WTC11 (cell line): ENCODE measurements at regions not wholly inside any gene's neighbourhood (a gene's known extent, or its start where the extent isn't known, plus 50 kb on each side); places are given as distances from the start of the nearest gene placed in this dataset.
A peak's percentile ranks its signal among the peaks of the same experiment; 100 is the strongest.
"Not testable (repeated sequence)": the region's sequence is repeated elsewhere in the genome, so short reads cannot be mapped to it uniquely, and the experiment has no call there.

ENCODE experiments used
- ATAC-seq: fragments of 200-7000 bp; cut with Tn5 transposase; 2 replicates; pipeline ENCODE4 v1.10.0; 2021; ENCODE audit warnings: mild to moderate bottlenecking, moderate library complexity
- CTCF ChIA-PET: fragments of 300-600 bp; sonication (Branson Sonifier 250); formaldehyde crosslinking; loops from one replicate; lab custom pipeline; 2021; ENCODE audit warnings: antibody characterized with exemption; lab: Charles Lee
- POLR2A ChIA-PET: fragments of 350-600 bp; sonication (Branson Sonifier 250); formaldehyde crosslinking; loops from one replicate; lab custom pipeline; 2021; ENCODE audit warnings: antibody characterized with exemption; lab: Charles Lee
- DNase-seq: peaks from one replicate; pipeline ENCODE4 v3.0.0; 2021; ENCODE audit warnings: low spot score
- H3K27ac Mint-ChIP-seq: 2 replicates; pipeline ENCODE4 v1.8.0; 2021; ENCODE audit warnings: mixed read lengths
- H3K27me3 Mint-ChIP-seq: 2 replicates; pipeline ENCODE4 v1.8.0; 2021; ENCODE audit warnings: low read depth, mild to moderate bottlenecking, moderate library complexity, mixed read lengths
- H3K36me3 Mint-ChIP-seq: 2 replicates; pipeline ENCODE4 v1.8.0; 2021; ENCODE audit warnings: mixed read lengths
- H3K4me1 Mint-ChIP-seq: 2 replicates; pipeline ENCODE4 v1.8.0; 2022; ENCODE audit warnings: mixed read lengths
- H3K4me3 Mint-ChIP-seq: 2 replicates; pipeline ENCODE4 v1.8.0; 2021; ENCODE audit warnings: mild to moderate bottlenecking, moderate library complexity, mixed read lengths
- H3K9me3 Mint-ChIP-seq: 2 replicates; pipeline ENCODE4 v1.8.0; 2021; ENCODE audit warnings: mixed read lengths
- CBFB ChIP-seq: sonication (generic); formaldehyde crosslinking; IDR thresholded peaks from 2 replicates; pipeline ENCODE4 v1.8.1; 2022; ENCODE audit warnings: mild to moderate bottlenecking, low read depth, missing genetic modification reagents
- CREB1 ChIP-seq: sonication (generic); formaldehyde crosslinking; IDR thresholded peaks from 2 replicates; pipeline ENCODE4 v1.8.0; 2023; ENCODE audit warnings: mild to moderate bottlenecking, missing genetic modification reagents
- CTCF ChIP-seq: fragments of 200-600 bp; IDR thresholded peaks from 2 replicates; pipeline ENCODE4 v1.8.0; 2022; ENCODE audit warnings: antibody characterized with exemption
- ELF4 ChIP-seq: sonication (generic); formaldehyde crosslinking; IDR thresholded peaks from 2 replicates; pipeline ENCODE4 v1.8.1; 2022; ENCODE audit warnings: low read depth, mild to moderate bottlenecking, moderate library complexity, missing genetic modification reagents
- EMX1 ChIP-seq: fragments of 250-450 bp; sonication (Bioruptor Pico); IDR thresholded peaks from 2 replicates; pipeline ENCODE4 v1.8.0; 2021; ENCODE audit warnings: mild to moderate bottlenecking
- ESRRA ChIP-seq: sonication (generic); formaldehyde crosslinking; IDR thresholded peaks from 2 replicates; pipeline ENCODE4 v1.8.1; 2022; ENCODE audit warnings: mild to moderate bottlenecking, missing genetic modification reagents, borderline replicate concordance
- ETV6 ChIP-seq: sonication (generic); formaldehyde crosslinking; IDR thresholded peaks from 2 replicates; pipeline ENCODE4 v1.8.1; 2022; ENCODE audit warnings: mild to moderate bottlenecking, missing genetic modification reagents
- FOXJ3 ChIP-seq: sonication (generic); formaldehyde crosslinking; IDR thresholded peaks from 2 replicates; pipeline ENCODE4 v1.9.0; 2021; ENCODE audit warnings: missing genetic modification reagents, mild to moderate bottlenecking, borderline replicate concordance
- FOXK1 ChIP-seq: sonication (generic); formaldehyde crosslinking; IDR thresholded peaks from 2 replicates; pipeline ENCODE4 v1.8.0; 2022; ENCODE audit warnings: mild to moderate bottlenecking, moderate library complexity, missing genetic modification reagents
- MYBL2 ChIP-seq: sonication (generic); formaldehyde crosslinking; IDR thresholded peaks from 2 replicates; pipeline ENCODE4 v1.8.1; 2023; ENCODE audit warnings: mild to moderate bottlenecking, moderate library complexity, missing genetic modification reagents
- NR2C2 ChIP-seq: sonication (generic); formaldehyde crosslinking; IDR thresholded peaks from 2 replicates; pipeline ENCODE4 v1.8.0; 2022; ENCODE audit warnings: mild to moderate bottlenecking, missing genetic modification reagents
- PREB ChIP-seq: sonication (generic); formaldehyde crosslinking; IDR thresholded peaks from 2 replicates; pipeline ENCODE4 v1.8.1; 2022; ENCODE audit warnings: mild to moderate bottlenecking, missing genetic modification reagents, moderate library complexity, borderline replicate concordance
- RELA ChIP-seq: sonication (generic); formaldehyde crosslinking; IDR thresholded peaks from 2 replicates; pipeline ENCODE4 v1.8.1; 2022; ENCODE audit warnings: missing genetic modification reagents, mild to moderate bottlenecking, borderline replicate concordance
- SMAD3 ChIP-seq: sonication (generic); formaldehyde crosslinking; IDR thresholded peaks from 2 replicates; pipeline ENCODE4 v1.8.0; 2022; ENCODE audit warnings: missing genetic modification reagents, mild to moderate bottlenecking, borderline replicate concordance
- SMAD4 ChIP-seq: sonication (generic); formaldehyde crosslinking; IDR thresholded peaks from 2 replicates; pipeline ENCODE4 v1.8.0; 2022; ENCODE audit warnings: mild to moderate bottlenecking, missing genetic modification reagents
- TCF7 ChIP-seq: sonication (generic); formaldehyde crosslinking; IDR thresholded peaks from 2 replicates; pipeline ENCODE4 v1.8.0; 2022; ENCODE audit warnings: mild to moderate bottlenecking, low read depth, missing genetic modification reagents, moderate library complexity
- TP53 ChIP-seq: sonication (generic); formaldehyde crosslinking; IDR thresholded peaks from 2 replicates; pipeline ENCODE4 v1.8.1; 2023; ENCODE audit warnings: mild to moderate bottlenecking, missing genetic modification reagents
- USF1 ChIP-seq: sonication (generic); formaldehyde crosslinking; IDR thresholded peaks from 2 replicates; pipeline ENCODE4 v1.8.0; 2022; ENCODE audit warnings: mild to moderate bottlenecking, missing genetic modification reagents
- ZBTB21 ChIP-seq: sonication (generic); formaldehyde crosslinking; IDR thresholded peaks from 2 replicates; pipeline ENCODE4 v1.8.1; 2023; ENCODE audit warnings: mild to moderate bottlenecking, missing genetic modification reagents, borderline replicate concordance
- TF ChIP-seq, protein P1 (sequence below): sonication (generic); formaldehyde crosslinking; conservative IDR thresholded peaks from 2 replicates; pipeline ENCODE4 v1.8.1; 2023; ENCODE audit warnings: mild to moderate bottlenecking, low read depth, missing genetic modification reagents, moderate library complexity
- TF ChIP-seq, protein P2 (sequence below): sonication (generic); formaldehyde crosslinking; IDR thresholded peaks from 2 replicates; pipeline ENCODE4 v1.8.0; 2022; ENCODE audit warnings: mild to moderate bottlenecking, missing genetic modification reagents

- no peak for ATAC-seq
- TF ChIP-seq CBFB, result no peak
- no peak for TF ChIP-seq ESRRA (CRISPR knock-in tag)
- TF ChIP-seq SMAD4 (CRISPR knock-in tag), result no peak
- TF ChIP-seq FOXJ3 (CRISPR knock-in tag), result no peak
- no peak for TF ChIP-seq EMX1 (CRISPR knock-in tag)
- TF ChIP-seq, protein P1, sequence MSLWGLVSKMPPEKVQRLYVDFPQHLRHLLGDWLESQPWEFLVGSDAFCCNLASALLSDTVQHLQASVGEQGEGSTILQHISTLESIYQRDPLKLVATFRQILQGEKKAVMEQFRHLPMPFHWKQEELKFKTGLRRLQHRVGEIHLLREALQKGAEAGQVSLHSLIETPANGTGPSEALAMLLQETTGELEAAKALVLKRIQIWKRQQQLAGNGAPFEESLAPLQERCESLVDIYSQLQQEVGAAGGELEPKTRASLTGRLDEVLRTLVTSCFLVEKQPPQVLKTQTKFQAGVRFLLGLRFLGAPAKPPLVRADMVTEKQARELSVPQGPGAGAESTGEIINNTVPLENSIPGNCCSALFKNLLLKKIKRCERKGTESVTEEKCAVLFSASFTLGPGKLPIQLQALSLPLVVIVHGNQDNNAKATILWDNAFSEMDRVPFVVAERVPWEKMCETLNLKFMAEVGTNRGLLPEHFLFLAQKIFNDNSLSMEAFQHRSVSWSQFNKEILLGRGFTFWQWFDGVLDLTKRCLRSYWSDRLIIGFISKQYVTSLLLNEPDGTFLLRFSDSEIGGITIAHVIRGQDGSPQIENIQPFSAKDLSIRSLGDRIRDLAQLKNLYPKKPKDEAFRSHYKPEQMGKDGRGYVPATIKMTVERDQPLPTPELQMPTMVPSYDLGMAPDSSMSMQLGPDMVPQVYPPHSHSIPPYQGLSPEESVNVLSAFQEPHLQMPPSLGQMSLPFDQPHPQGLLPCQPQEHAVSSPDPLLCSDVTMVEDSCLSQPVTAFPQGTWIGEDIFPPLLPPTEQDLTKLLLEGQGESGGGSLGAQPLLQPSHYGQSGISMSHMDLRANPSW, result no peak
- TF ChIP-seq, protein P2, sequence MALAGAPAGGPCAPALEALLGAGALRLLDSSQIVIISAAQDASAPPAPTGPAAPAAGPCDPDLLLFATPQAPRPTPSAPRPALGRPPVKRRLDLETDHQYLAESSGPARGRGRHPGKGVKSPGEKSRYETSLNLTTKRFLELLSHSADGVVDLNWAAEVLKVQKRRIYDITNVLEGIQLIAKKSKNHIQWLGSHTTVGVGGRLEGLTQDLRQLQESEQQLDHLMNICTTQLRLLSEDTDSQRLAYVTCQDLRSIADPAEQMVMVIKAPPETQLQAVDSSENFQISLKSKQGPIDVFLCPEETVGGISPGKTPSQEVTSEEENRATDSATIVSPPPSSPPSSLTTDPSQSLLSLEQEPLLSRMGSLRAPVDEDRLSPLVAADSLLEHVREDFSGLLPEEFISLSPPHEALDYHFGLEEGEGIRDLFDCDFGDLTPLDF, result no peak
- TF ChIP-seq RELA (CRISPR knock-in tag), result no peak
- no peak for TF ChIP-seq ZBTB21
- TF ChIP-seq PREB, result no peak
- TF ChIP-seq NR2C2 (CRISPR knock-in tag), result no peak
- no peak for TF ChIP-seq TP53 (CRISPR knock-in tag)
- no peak for TF ChIP-seq SMAD3 (CRISPR knock-in tag)
- no peak for TF ChIP-seq CREB1 (CRISPR knock-in tag)
- TF ChIP-seq FOXK1, result no peak
- TF ChIP-seq ELF4, result no peak
- TF ChIP-seq MYBL2, result no peak
- no peak for TF ChIP-seq USF1 (CRISPR knock-in tag)
- TF ChIP-seq TCF7 (CRISPR knock-in tag), result no peak
- no peak for TF ChIP-seq ETV6 (CRISPR knock-in tag)
- no peaks in the 10 kb centered on the region for H3K9me3 Mint-ChIP-seq
- no peak overlapping the region for H3K4me3 Mint-ChIP-seq
- H3K27me3 Mint-ChIP-seq, result no peaks in the 10 kb centered on the region
- no peaks in the 10 kb centered on the region for H3K36me3 Mint-ChIP-seq
- ChIA-PET CTCF (interaction anchor here (0.6 to 1.8 kb wide), 2 partner anchors 66 to 80 kb away, joined by 3 to 6 read pairs; no protein-coding TSS in a partner anchor), POLR2A (no interaction called here)
- no peak overlapping the region for H3K27ac Mint-ChIP-seq
- H3K4me1 Mint-ChIP-seq, result no peaks in the 10 kb centered on the region
- no peak for DNase-seq
Observed at GRCh38 chr4:77352192-77352591, 195.2 kb downstream of the CCNG2 start.

DNA sequence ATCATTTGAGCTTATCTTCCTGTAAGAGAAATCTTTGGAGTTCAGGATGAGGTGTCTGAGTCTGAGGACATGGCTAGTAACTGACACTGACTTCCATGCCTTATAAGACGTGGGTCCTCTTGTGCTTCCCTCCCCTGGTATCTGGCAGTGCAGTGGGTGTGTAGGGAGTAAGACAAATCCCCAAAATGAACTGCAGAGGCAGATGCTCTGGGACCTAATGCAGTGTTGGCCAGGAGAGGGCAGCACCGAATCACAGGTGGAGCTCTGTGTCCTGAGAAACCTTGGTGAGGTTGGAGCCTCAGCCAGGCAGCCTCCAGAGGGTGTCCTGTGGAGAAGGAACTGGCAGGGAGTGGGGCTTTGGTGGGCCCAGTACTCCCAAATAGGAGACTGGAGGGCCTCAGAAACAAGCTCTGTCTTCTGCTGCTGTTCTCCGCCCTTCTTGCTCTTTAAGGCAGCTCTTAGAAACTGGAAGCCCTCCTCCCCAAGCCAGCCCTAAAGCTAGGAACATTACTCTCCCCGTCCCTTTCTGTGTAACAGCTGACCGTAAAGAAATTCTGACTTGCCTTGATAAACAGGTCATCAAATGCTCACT lies 196.8 kb downstream of the CCNG2 start:
- H3K27ac Mint-ChIP-seq, DNase-seq, H3K4me1 Mint-ChIP-seq, H3K36me3 Mint-ChIP-seq, H3K9me3 Mint-ChIP-seq, POLR2A ChIA-PET, H3K4me3 Mint-ChIP-seq, H3K27me3 Mint-ChIP-seq: not testable (repeated sequence)
- CTCF ChIA-PET, result interaction anchor here (0.9 to 1.8 kb wide), 6 partner anchors 8 to 113 kb away, joined by 3 to 6 read pairs (median 4); no protein-coding TSS in a partner anchor
- peak; percentile 98 for ATAC-seq
- TF ChIP-seq CTCF, result 0 out of 2 replicates have a peak, but pooled peaks have one; percentile 8
